ENCODE measurements at regions not wholly inside any gene's neighbourhood (a gene's known extent, or its start where the extent isn't known, plus 50 kb on each side); places are given as distances from the start of the nearest gene placed in this dataset.

DNA sequence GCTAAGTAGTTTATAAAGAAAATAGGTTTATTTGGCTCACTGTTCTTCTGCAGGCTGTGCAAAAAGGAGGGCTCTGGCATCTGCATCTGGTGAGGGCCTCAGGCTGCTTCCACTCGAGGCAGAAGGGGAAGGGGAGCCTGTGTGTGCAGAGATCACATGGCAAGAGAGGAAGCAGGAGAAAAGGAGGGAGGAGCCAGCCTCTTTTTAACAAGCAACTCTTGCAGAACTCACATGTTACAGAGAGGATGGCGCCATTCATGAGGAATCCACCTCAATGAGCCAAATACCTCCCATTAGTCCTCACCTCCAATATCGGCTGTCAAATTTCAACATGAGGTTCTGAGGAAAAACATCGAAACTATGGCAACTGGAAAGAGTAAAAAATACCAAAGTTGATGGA, 666.6 kb upstream of the SLC35B3 start:
- Mint-ChIP-seq H3K9me3 (peaks cover 3 to 9% (median 6%) of the 10 kb centered on the region in 3 donors), H3K36me3 (no peaks in the 10 kb centered on the region), H3K4me3 (no peak overlapping the region), H3K4me1 (no peaks in the 10 kb centered on the region), H3K27ac (no peak overlapping the region), H3K27me3 (no peaks in the 10 kb centered on the region)

DNA sequence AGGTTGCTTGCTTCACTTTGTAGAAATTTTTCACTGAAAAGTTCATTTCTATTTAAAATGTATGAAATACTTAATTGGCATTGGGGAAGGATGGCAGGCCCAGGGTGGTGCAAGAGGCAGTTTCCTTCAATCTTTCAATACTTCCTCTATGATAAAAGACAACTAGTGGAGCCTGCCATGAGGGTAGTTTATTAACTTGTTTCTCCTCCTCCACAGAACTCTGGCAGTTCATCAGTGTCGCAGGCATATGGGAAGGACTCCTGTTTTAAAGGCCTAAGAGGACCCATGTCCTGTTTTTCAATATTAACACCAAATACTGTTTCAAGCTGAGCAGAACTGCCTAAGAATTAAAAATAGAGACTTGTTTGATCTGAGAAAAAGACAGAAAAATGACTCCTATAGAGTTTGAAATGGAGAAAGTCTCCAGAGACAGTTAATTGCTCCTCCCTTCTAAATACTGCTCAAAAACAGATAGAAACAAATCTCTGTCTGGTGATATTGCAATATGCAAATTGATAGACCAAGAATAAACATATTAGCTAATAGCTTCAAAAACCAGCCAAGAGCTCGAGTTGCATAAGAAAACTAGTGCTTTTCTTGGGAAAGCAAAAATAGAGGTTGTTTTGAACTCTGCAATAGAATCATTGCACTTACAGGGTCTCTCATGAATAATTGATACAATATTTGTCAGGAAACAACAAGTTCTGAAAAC, 665.7 kb upstream of the SLC35B3 start:
- H3K9me3 Mint-ChIP-seq, result peaks cover 3 to 9% (median 6%) of the 10 kb centered on the region in 3 donors
- H3K4me1 Mint-ChIP-seq, result no peaks in the 10 kb centered on the region
- no peak overlapping the region for H3K27ac Mint-ChIP-seq
- H3K27me3 Mint-ChIP-seq, result no peaks in the 10 kb centered on the region
- H3K36me3 Mint-ChIP-seq, result no peaks in the 10 kb centered on the region
- no peak overlapping the region for H3K4me3 Mint-ChIP-seq

DNA sequence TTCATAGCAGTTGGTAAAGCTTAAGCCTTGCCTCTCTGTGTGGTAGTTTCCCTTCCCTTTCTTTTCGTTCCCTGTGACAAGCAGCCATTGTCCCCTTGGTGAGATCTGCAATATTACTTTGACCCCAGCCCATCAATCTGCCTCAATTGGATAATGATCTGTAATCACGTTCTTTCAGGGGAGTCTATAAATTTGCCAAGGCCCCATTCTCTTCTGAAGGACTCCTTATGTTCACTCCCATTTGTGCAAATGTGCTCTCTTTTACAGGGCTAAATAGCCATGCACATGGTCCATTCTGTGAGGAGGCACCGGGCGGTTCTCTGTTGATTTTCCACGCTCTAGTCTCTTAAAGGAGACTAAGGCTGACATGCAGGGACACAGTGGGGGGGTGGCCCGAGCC, 660.4 kb upstream of the SLC35B3 start:
- no peaks in the 10 kb centered on the region for H3K36me3 Mint-ChIP-seq

DNA sequence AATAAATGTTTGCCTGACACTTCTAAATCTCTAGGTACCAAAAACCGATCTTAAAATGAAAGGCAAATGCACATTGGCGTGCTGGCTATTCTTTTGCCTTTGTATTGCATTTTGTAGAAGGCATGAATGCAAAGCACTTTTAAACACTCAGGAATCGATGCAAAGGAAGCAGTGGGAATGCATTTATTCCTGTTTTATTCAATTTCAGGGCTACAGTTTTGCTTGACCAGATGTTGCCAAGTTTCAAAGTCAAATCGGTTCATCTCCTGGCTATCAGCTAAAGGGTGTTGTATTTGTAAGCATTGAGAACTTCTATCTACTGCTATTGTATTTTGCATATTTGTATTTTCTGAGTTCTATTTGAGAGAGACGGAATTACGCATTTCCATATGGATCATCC, 659.8 kb upstream of the SLC35B3 start:
- peaks cover 2 to 12% (median 4%) of the 10 kb centered on the region in 3 donors for H3K9me3 Mint-ChIP-seq
- no peaks in the 10 kb centered on the region for H3K4me1 Mint-ChIP-seq
- H3K27ac Mint-ChIP-seq, result no peak overlapping the region
- no peak overlapping the region for H3K4me3 Mint-ChIP-seq
- H3K27me3 Mint-ChIP-seq, result no peaks in the 10 kb centered on the region
- H3K36me3 Mint-ChIP-seq, result no peaks in the 10 kb centered on the region

More for the DNA sequence above, 660.4 kb upstream of the SLC35B3 start:
- Mint-ChIP-seq H3K27ac (peak overlapping the region in 1 of 3 donors; percentile 74), H3K9me3 (peaks cover 2 to 12% (median 4%) of the 10 kb centered on the region in 3 donors), H3K27me3 (no peaks in the 10 kb centered on the region), H3K4me1 (no peaks in the 10 kb centered on the region), H3K4me3 (no peak overlapping the region)

DNA sequence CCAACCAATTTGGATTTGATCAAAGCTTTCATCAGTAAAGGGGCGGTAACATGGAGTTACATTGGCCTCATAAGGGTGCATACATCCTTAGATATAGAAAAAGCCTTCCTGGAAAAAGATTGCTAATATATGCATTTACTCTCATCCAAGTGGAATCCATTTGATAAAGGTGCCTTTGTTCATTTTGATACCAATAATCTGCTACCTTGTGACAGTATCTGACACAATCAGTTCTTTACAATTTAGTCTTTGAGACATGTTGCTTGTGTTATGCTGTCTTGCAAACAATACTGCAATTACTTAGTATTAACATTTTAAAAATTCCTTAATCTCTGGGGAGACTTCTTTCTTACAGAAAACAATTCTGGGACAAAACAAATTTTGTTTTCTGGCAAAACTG, 654.4 kb upstream of the SLC35B3 start:
- Mint-ChIP-seq H3K36me3 (no peaks in the 10 kb centered on the region), H3K27ac (no peak overlapping the region), H3K4me3 (no peak overlapping the region), H3K4me1 (no peaks in the 10 kb centered on the region), H3K27me3 (no peaks in the 10 kb centered on the region), H3K9me3 (no peaks in the 10 kb centered on the region)

DNA sequence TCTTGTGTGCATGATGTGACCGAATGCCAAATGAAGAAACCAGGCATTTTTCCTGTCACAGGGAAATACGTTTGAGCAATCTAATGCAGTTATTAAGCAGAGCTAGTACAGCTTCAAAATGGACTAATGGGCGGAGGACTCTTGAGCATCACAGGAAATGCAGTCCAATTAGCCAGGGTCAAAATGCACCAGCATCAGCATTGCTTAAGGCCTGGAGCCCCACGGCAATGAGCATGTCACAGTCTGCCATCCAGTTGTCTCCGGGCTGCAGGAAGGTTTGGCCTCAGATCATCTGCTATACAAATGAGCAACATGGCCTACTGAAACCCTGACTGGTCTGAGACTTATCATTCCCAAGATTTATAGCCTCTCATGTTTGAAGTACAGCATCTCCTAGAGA, 652.1 kb upstream of the SLC35B3 start:
- Mint-ChIP-seq H3K36me3 (no peaks in the 10 kb centered on the region), H3K27ac (no peak overlapping the region), H3K9me3 (no peaks in the 10 kb centered on the region), H3K27me3 (no peaks in the 10 kb centered on the region), H3K4me3 (no peak overlapping the region), H3K4me1 (no peaks in the 10 kb centered on the region)

DNA sequence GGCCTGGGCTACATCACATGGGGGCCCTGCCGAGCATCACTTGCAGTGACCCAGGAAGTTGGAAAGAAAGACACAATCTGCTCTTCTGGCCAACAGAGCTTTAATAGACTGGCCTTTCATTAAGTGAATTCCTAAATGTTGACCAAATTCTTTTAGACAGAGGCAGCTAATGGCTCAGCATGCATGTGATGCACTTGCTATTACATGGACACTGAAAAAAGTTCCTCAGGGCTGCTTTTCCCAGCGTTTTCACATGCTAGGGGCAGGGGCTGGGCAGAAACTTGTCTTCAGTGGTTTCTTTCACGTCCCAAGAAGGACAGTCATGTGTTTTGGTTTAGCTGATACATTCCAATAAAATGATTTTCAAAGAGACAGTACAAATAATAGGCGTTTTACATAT, 651.0 kb upstream of the SLC35B3 start:
- no peaks in the 10 kb centered on the region for H3K27me3 Mint-ChIP-seq
- no peaks in the 10 kb centered on the region for H3K36me3 Mint-ChIP-seq
- H3K4me1 Mint-ChIP-seq, result no peaks in the 10 kb centered on the region
- no peak overlapping the region for H3K27ac Mint-ChIP-seq
- no peak overlapping the region for H3K4me3 Mint-ChIP-seq
- no peaks in the 10 kb centered on the region for H3K9me3 Mint-ChIP-seq

DNA sequence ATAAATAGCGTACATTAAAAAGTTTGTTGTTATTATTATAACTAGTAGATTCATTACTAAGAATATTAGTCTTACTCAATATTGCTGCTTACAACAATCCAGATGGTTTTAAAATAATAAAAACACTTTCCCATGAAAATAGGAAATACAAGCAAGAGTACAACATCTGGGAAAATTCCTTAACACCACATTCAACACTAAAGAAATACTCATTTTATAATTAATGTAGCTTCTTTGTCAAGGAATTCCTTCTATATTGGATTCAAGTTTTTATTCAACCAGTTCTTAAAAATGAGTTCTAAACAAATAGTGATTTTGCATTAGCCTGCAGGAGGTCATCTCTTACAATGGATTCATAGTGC, 650.3 kb upstream of the SLC35B3 start:
- H3K9me3 Mint-ChIP-seq, result no peaks in the 10 kb centered on the region
- H3K4me1 Mint-ChIP-seq, result no peaks in the 10 kb centered on the region
- H3K27me3 Mint-ChIP-seq, result no peaks in the 10 kb centered on the region
- no peak overlapping the region for H3K27ac Mint-ChIP-seq
- no peaks in the 10 kb centered on the region for H3K36me3 Mint-ChIP-seq
- no peak overlapping the region for H3K4me3 Mint-ChIP-seq

DNA sequence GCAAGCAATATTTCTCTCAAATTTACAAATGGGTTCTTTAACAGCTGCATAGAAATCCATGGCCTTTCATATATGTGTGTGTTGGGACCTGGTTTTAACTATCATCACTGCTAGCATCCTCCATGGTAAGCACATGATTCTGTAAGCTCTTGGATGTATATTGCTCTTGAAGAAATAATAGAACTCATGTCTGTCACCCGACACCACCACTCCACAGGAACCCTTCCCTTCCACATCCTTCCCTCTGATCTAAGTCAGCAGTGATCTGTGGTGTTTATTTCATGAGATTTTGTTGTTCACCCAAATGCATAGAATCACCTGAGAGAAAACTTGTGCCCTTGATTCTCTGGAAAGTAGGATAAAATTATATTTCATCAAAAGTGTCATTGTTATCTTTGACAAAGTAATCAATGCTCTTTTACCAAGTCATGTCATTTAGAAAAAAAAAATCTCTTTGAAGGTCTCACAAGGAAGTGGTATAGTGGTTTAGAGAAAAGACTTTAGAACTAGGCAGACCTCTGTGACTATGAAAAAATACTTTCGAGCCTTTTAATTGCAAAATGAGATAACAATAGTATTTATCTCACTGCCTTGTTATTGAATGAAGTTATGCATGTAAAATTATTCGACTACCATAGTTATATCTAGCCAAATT, 649.8 kb upstream of the SLC35B3 start:
- Mint-ChIP-seq H3K27me3 (no peaks in the 10 kb centered on the region), H3K4me3 (no peak overlapping the region), H3K4me1 (no peaks in the 10 kb centered on the region), H3K36me3 (no peaks in the 10 kb centered on the region), H3K27ac (no peak overlapping the region), H3K9me3 (no peaks in the 10 kb centered on the region)

DNA sequence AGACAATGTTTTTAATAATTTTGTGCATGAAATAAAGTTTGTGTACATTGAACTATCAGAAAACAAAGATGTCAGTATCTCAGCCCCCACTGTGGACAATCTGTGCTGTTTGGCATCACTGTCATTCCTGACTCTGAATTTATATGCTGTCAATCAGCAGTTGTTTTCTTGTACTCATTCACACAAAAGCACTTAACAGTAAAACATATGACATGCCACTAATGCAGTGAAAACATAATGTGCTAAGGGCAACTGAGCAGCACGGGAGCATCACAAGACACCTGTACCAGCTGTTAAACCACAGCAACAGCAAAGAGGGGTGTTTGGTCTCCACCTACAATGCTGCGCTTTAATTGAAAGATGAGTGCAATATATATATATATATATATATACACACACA, 647.8 kb upstream of the SLC35B3 start:
- Mint-ChIP-seq H3K4me1 (no peaks in the 10 kb centered on the region), H3K27ac (no peak overlapping the region), H3K36me3 (no peaks in the 10 kb centered on the region), H3K4me3 (no peak overlapping the region), H3K9me3 (no peaks in the 10 kb centered on the region), H3K27me3 (no peaks in the 10 kb centered on the region)

DNA sequence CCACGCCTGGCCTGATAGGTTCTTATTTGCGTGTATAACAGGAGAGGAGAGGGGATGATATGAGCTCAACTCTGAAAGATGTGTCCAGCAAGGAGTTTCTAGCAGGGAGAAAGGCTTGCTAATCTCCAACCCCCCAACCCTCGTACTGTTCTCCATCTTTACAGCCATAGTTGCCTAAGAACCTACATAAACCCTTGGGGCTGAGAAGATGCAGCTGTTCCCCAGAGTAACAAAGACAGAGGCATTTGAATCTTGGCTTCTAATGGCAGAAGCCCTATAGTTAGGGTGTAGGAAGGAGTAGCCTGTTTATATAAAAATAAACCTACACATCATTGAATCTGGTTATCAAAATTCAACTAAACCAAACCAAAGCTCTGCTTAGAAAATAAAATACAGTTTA, 631.4 kb upstream of the SLC35B3 start:
- Mint-ChIP-seq H3K36me3 (no peaks in the 10 kb centered on the region), H3K4me1 (no peaks in the 10 kb centered on the region), H3K27me3 (no peaks in the 10 kb centered on the region), H3K9me3 (peaks cover 3 to 8% (median 4%) of the 10 kb centered on the region in 3 donors), H3K27ac (no peak overlapping the region), H3K4me3 (no peak overlapping the region)

DNA sequence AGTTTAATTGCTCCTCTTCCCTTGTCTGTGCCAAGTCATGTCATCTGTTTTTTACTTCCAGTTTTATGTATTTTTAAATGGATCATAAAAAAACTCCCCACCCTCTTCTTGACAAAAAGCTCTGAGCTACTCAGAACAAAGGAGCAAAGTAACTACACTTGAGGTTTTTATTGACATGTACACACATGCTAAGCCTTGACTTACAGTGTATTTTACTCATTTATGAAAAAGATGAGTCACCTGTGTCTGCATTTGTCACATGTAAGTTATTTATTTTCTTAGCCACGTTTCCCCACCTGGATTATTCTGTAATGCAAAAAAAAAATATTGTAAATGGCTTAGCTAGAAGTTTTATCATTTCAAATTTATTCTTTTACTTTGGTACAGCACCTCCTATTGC, 628.8 kb upstream of the SLC35B3 start:
- Mint-ChIP-seq H3K4me1 (no peaks in the 10 kb centered on the region), H3K27ac (no peak overlapping the region)

DNA sequence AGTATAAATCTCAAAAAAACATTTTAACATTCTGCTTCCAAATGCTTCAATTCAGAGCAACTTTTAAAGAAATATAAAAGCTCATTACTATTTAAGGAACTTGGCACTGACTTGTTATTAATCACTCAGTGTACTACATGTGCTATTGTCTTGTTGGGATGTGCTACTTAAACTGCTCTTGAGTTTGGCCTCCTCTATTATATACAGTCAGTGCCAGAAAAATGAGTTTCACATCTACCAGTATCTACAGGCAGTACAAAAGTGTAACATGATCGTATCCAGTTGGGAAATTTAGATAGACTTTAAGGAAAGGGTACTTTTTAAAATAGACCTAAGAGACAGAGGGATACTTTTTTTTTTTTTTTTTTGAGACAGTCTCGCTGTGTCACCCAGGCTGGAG, 627.3 kb upstream of the SLC35B3 start:
- Mint-ChIP-seq H3K9me3 (peaks cover 0 to under 1% (median 0%) of the 10 kb centered on the region in 3 donors), H3K27ac (no peak overlapping the region), H3K27me3 (no peaks in the 10 kb centered on the region), H3K4me1 (no peaks in the 10 kb centered on the region), H3K36me3 (no peaks in the 10 kb centered on the region), H3K4me3 (no peak overlapping the region)

More for the DNA sequence above, 628.8 kb upstream of the SLC35B3 start:
- H3K27me3 Mint-ChIP-seq, result no peaks in the 10 kb centered on the region
- peaks cover 0 to 5% (median 3%) of the 10 kb centered on the region in 3 donors for H3K9me3 Mint-ChIP-seq
- no peaks in the 10 kb centered on the region for H3K36me3 Mint-ChIP-seq
- H3K4me3 Mint-ChIP-seq, result no peak overlapping the region

DNA sequence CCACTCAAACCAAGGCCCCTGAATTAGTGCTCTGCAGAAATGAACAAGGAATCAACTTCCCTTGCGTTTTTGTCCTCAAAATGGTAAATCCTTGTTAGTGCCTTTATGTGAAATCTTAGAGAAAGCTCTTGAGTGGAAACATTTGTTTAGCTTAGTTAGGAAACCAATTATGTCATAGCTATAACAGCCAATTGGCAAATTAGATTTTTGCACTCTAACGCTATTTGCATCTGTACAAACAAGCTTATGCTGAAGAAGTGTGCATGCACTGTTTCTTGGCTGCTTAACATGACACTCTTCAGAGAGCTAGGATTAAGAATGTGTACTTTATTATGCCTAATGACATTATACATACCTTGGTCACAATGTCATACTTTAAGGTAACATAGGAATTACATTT, 622.6 kb upstream of the SLC35B3 start:
- no peaks in the 10 kb centered on the region for H3K9me3 Mint-ChIP-seq
- H3K4me3 Mint-ChIP-seq, result no peak overlapping the region
- H3K36me3 Mint-ChIP-seq, result peaks cover 3% of the 10 kb centered on the region
- no peaks in the 10 kb centered on the region for H3K27me3 Mint-ChIP-seq
- no peak overlapping the region for H3K27ac Mint-ChIP-seq
- no peaks in the 10 kb centered on the region for H3K4me1 Mint-ChIP-seq

DNA sequence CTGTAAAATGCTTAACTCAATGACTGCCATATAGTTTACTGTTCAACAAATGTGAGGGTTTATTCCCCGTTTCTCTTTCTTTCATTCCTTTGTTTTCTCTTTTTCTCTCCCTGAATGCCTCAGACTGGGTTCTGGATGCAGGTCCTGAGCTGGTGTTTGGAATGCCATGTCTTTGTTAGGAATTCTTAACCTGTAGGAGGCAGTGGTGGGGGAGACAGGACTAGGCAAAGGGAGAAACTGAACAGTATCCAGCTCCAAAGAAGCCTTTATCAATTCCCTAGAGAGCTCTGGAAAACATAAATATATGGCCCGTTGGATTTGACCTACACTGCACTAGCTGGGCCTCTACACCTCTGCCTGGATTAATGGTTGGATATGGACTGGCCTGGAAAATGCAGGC, 621.2 kb upstream of the SLC35B3 start:
- Mint-ChIP-seq H3K4me1 (no peaks in the 10 kb centered on the region), H3K4me3 (no peak overlapping the region), H3K36me3 (peaks cover 3% of the 10 kb centered on the region), H3K27ac (no peak overlapping the region), H3K27me3 (no peaks in the 10 kb centered on the region), H3K9me3 (no peaks in the 10 kb centered on the region)

DNA sequence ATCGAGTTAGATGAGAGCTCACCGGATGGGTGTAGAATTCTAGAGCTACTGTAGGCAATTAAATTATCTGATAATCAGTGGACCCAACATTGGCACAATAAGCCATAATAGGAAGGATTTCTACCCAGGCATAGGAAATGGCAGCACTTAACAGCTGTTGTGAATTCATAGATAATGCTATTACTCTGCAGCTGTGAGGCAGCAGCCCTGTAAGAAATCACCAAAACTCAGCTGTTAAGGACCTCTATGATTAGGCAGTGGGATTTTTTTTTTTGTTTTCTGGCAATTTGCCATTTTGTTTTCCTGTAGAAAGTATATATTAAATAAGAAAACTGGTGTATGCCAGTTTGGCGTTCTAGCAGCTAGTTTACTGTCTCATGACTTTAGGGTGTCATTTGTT, 609.1 kb upstream of the SLC35B3 start:
- Mint-ChIP-seq H3K36me3 (no peaks in the 10 kb centered on the region), H3K4me3 (no peak overlapping the region), H3K27me3 (no peaks in the 10 kb centered on the region), H3K4me1 (no peaks in the 10 kb centered on the region), H3K27ac (no peak overlapping the region), H3K9me3 (peaks cover 0 to 10% (median 2%) of the 10 kb centered on the region in 3 donors)
